ENCODE measurements at regions not wholly inside any gene's neighbourhood (a gene's known extent, or its start where the extent isn't known, plus 50 kb on each side); places are given as distances from the start of the nearest gene placed in this dataset.
A peak's percentile ranks its signal among the peaks of the same experiment; 100 is the strongest.
"Not testable (repeated sequence)": the region's sequence is repeated elsewhere in the genome, so short reads cannot be mapped to it uniquely, and the experiment has no call there.

DNA sequence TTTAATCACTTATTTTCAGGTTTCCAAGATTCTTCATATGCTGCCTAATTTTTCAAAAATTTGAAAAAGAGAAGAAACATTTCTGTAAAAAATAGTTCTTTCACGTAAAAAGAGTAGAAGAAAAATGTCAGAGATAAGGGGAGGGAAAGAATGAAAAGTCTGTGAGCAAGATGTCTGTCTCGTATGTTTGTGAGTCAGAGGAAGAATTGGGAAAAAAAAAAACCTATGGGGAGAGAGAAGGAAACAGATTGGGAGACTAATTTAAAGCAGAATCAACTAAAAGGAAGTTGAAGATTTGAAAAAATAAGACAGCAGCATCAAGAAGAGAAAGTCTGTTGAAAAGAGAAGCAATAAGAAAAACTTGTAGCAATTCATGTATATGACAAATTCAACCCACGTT is 456.3 kb downstream of the HINT1 start:
- no peak for DNase-seq

DNA sequence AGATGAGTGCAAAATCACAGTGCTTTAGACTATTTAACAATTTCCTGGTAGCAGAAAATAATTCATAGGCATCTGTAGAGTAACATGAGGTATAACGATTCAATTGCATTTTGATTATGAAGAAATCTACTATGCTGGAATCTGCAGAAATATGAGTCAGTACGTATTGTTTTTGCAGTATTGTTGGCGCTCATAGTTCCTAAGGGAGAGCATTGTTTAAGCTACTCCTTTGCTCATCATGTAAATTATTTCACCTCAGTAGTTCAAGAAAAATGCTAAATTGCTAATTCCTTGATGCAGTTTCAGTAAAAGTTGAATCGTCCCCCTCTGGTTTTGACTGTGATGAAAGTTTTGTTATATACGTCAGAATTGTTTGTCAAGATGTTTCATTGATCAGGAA is 458.4 kb downstream of the HINT1 start:
- no peak for DNase-seq

DNA sequence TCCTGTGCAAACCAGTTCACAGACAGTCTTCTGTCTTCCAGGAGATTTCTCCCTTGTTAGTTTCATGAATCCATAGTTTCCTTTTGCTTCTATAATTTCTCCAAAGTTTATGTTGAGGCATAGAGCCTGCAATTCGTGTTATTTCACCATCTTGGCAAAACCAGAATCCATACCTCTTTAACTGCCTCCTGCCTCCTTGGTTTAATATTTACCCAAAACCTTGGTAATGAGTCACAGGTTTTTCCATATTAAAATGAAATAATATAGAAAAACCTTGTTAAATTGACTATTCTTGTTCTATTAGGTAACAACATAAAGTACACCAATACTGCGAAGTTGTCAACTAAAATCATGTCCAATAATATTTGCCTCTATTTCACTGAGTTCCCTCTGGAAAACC is 459.7 kb downstream of the HINT1 start:
- DNase-seq, result no peak

DNA sequence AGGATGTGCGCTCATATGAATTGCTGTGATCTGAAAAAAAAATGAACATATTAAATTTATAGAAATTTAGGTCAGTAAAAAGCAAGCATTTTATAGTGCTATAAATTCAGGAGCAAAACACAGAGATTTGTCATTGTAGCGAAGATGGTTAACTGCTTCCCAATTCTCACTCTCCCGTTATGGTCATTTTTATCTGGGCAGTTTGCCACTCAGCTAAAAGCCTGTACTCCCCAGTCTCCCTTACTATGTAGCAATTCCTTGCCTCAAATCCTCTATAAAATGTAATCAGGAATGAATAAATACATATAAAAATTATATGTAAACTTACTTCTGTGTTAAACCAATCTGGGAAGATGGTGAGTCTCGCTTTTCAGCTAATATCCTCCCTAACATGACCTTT is 471.5 kb downstream of the HINT1 start:
- DNase-seq, result no peak

DNA sequence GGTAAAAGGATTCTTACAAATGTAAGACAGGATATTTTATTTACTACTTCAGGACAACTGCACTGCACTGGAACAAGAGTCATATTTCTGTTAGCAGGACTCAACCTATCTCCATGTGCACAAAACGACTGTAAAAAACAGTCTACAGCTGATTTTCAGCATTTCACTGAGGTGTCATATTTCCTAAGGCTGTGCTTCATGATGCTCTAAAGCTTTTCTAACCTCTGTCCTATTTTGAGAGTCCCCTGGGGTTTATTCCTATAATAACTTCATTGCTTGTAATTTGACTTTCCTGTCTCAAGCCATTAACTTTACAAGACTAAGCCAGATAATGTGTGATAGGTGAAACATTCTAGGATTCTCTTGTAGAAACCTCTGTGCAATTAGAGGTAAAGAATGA is 472.3 kb downstream of the HINT1 start:
- peak; percentile 73 for DNase-seq

DNA sequence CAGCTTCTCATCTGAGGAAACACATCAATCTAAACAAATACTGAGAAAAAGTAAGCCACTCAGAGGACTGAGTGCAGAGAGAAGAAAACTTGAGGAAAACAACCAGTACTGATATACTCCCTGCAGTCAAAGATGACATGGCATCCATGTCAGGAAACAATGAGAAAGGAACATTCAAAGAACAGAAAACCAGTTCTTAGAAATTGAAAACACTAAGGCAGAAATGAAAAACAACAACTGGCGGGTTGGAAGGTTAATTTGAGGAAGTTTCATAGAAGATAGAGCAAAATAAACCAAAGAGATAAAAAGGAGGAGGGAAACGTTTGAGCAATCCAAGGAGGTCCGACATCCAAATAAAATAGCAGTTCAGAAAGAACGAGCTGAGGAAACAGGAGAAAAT is 475.2 kb downstream of the HINT1 start:
- DNase-seq, result no peak

DNA sequence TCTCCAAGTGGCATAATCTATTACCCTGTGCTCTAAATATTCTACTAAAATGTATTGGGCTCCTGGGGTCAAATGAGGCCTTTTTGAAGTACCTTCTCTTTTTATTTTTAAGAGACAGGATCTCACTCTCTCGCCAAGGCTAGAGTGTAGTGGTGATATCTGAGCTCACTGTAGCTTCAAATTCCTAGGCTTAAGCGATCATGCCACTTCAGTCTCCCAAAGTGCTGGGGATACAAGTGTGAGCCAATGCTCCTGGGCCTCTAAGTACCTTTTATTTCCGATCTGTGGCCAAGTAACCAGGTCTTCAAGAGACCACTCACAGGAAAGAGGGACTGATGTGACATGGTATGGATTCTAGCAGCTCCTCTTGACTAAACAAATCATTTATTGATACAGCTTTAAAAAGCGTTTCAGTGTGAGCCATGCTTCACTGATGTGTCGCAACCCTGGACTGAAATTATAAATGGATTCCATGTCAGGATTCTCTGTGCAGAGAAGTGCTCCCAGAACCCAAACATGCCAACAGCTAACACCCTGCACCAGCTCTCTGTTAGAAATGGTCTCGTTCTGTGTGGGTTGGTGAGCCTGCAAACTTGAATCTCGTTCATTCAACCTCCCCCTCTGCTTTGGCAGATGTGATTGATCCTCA is 477.8 kb downstream of the HINT1 start:
- no peak for DNase-seq

DNA sequence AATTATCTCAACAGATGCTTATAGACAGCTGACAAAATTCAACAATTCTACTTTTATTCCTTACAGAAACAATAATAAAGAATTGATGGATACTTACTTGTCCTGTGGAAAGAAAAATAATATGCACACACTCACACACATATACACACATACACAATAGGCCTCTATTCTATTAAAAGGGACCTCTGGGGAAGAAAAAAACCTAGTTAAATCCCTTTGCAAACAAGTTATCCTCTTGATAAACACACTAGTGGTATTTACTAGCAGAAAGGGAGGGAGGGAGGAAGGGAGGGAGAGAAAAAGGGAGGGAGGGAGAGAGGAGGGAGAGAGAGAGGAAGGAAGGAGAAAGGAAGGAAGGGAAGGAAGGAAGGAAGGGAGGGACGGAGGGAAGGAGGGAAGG is 486.4 kb downstream of the HINT1 start:
- DNase-seq, result no peak

DNA sequence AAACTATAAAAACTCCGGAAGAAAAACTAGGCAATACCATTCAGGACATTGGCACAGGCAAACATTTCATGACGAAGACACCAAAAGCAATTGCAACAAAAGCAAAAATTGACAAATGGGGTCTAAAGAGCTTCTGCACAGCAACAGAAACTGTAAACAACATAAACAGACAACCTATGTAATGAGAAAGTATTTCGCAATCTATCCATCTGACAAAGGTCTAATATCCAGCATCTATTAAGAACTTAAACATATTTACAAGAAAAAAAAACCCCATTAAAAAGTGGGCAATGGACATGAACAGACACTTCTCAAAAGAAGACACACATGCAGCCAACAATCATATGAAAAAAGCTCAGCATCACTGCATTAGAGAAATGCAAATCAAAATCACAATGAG is 498.6 kb downstream of the HINT1 start:
- no peak for DNase-seq

DNA sequence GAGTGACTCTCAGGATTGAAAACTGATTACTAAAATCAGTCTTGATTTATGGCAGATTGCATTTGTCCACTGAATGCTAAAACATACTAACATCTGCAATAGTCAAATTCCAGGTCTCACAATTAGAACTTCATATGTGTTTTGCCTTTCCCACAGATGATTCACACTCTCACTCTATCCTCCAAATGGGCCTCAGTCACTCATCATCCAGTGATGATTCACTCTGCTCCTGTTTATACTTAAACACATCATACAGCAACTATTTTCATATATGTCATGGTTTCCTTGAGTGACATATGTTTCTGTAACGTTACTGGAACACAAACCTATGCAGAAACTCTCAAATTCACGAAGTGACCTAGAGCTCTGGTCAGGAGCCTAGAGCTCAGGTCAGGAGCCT is 512.9 kb downstream of the HINT1 start:
- DNase-seq, result no peak

DNA sequence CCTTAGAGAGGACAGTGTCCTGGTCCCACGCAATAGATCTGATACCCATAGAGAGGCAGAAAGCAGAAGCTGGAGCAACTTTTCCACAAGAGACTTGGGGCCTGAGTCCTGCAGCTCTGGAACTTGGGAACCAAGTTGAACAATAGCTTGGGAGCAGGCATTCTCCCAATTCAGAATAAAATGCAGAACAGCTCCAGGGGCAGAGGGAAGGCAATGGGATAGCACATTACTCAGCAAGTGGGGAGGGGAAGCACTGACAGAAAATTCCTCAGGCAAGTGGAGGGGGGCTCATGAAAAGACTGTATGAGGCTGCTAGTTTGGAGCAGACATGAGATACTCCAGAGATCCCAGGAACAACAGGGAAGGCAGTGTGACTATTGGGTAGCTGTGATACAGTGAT is 513.6 kb downstream of the HINT1 start:
- DNase-seq, result no peak

DNA sequence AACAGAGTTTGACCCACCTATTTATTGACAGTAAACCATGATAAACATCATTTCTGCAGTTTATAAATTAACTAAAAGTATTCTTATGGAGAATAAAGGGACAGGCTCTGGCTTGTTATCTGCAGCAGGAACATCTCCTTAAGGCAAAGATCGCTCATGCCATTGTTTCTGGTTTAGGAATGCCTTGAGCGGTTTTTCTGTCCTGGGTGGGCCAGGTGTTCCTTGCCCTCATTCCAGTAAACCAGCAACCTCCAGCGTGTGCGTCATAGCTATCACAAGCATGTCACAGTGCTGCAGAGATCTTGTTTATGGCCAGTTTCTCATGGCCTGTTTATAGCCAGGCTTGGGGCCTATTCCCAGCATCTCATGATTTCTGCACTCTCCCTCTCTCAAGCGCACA is 521.7 kb downstream of the HINT1 start:
- no peak for DNase-seq

DNA sequence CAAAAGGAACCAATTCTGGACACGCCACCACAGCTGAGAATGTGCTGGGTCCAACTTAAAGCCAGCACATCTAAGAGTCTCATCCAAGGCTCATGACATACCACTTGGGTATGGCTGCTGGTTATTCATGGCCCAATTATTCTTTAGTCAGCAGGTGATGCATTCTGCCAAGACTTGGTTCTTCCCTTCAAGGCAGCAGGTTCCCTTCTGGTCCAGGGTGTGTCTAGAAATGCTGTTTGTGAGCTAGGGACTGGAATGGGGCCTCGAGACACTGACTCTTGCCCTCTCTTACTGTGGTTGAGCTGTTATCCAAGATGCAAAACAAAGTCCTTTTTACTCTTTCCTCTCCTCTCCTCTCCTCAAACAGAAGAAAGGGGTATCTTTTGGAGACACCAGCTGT is 522.6 kb downstream of the HINT1 start:
- DNase-seq, result no peak

DNA sequence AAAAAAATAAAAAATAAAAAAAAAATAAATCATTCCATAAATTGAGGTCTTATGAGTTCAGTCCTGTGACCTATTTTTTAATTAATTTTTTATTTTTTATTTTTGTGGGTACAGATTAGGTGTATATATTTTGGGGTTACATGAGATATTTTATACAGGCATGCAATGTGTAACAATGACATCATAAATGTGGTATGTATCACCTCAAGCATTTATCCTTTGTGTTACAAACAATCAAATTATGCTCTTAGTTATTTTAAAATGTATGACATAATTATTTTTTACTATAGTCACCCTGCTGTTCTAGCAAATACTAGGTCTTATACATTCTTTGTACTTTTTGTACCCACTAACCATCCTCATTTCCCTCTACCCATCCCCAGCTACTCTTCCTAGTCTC is 537.9 kb downstream of the HINT1 start:
- no peak for DNase-seq

DNA sequence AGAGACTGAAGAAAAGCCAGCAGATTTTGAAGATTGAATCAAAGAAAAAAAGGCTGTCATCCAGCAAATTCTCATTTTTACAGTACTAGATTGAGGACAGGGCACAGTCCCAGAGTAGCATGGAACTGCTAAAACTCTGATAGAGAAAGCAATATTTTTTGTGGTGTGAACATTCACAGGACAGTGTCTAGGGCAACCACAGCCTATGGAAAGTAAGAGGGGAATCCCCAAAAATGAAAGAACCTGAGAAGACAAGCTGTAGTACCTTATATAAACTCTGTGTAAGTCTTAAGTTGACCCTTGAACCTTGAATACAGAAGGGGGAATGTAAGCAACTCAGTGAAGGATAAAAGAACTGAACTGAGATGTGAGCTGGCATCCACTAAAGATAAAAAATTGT is 540.3 kb downstream of the HINT1 start:
- DNase-seq, result no peak

DNA sequence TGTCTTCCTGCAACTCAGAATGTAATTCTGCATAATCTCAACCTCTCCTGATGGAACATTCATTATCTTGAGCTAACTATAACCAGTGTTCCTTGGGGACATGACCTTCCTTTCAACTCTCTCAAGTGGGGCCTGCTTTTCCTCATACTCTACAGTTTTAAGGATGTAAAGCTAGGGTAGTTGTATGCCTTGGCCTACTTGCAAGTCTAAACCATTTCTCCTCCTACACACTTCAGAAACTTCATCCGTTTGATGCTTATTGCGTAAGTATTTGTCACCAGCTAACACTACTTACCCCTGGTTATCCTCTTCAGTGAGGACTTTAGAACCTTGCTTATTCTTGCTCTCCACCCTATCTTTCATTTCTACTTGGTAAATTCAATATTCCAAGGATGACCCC is 548.9 kb downstream of the HINT1 start:
- no peak for DNase-seq

DNA sequence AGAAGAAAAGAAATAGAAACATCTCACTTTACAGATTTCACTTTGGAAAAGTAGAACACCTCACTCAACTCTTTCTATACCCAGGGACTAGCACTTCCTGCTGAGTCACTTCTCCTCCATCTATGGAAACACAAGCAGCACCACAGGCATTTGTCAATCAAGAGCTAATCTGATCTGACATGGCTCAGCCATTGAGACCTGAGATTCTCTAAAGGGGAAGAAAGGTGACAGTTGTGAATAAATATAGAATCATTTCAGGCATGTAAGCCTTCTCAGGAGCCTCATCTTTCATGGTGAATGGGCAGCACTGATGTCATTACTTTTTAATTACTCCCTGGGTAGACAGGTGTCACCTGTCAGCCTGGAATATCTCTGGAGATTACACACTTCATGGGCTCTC is 559.8 kb downstream of the HINT1 start:
- DNase-seq, result no peak

DNA sequence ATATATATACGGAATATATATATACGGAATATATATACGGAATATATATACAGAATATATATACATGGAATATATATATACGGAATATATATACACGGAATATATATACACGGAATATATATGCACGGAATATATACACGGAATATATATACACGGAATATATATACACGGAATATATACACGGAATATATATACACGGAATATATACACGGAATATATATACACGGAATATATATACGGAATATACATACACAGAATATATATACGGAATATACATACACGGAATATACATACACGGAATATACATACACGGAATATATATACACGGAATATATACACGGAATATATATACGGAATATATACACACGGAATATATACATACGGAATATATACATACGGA is 568.4 kb downstream of the HINT1 start:
- not testable (repeated sequence) for DNase-seq

DNA sequence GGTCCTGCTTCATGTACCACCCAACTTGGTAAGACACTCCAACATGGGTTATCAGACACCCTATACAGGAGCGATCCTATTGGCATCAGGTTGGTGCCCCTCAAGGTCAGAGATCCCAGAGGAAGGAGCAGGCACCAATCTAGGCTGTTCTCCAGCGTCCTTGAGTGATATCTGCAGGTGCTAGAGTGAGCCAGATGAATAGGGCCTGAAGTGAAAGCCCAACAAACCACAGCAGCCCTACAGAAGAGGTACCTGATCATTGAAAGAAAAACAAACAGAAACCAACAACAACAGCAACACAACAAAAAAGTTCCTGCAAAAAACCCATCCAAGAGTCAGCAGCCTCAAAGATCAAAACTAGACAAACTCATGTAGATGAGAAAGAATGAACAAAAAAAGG is 584.8 kb downstream of the HINT1 start:
- no peak for DNase-seq

DNA sequence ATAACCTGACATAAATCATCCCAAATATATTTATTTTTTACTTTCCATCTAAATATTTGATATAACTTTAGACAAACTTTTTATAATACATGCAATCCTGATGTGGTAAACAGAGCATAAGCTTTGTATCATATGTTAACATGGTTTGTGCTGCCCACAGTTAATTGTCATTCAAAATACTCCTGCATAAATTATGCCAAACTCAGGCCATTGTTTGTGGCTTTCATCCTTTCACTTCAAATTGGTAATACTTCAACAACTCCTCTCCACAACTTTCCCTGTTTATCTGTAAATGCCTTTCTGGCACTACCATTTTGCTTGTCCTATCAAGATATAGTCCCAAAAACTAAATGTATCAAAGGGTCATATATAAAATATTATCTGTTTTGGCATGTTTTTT is 586.7 kb downstream of the HINT1 start:
- DNase-seq, result no peak

DNA sequence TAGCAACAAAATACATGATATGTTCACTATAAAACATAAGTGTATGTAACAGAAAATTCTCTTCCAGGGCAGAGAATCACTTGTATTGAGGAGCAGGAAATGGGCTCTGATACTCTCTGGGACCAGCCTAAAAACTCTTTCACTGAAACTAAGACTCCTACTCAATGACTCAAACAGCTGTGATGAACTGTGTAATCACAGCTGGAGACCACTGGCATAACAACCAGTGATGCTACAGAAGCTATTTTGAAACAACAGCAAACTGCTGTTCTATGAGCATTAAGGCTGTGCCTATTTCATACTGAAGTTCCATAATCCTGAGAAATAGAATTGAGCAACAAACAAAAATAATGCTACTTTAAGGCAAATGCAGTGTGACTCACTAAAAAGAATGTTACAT is 594.0 kb downstream of the HINT1 start:
- DNase-seq, result no peak

DNA sequence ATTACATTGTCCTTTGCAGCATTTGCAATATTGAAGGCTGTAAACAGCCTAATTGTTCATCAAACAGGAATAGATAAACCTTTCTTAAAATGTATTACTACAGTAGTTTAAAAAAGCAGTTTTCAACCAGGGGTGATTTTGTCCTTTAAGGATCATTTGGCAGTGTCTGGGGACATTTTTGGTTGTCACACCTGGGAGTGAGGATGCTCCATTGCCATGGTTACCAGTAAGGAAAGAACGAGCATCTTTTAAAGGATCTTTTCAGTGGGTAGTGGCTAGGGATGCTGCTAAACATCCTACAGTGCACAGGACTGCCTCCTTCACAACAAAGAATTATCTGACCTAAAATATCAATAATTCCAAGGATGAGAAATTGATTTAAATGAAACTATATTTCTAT is 596.3 kb downstream of the HINT1 start:
- DNase-seq, result no peak

DNA sequence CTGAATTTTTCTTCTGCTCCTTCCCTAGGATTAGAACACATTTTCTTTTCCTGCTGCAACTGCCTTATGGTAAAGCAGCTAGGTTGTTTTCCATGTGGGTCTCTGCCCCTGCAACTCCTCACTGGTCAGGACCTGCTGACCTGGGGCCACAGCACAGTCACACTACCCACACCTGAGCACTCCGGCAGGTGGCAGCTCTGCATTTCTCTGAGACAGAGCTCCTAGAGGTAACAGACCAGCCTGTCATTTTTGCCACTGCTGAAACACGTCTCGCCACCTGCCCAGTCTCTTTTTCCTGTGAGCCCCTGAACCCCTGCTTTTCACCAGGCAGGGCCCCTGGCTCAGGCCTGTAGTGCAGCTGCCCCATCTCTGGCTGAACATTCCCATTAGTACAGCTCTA is 609.6 kb downstream of the HINT1 start:
- DNase-seq, result no peak

DNA sequence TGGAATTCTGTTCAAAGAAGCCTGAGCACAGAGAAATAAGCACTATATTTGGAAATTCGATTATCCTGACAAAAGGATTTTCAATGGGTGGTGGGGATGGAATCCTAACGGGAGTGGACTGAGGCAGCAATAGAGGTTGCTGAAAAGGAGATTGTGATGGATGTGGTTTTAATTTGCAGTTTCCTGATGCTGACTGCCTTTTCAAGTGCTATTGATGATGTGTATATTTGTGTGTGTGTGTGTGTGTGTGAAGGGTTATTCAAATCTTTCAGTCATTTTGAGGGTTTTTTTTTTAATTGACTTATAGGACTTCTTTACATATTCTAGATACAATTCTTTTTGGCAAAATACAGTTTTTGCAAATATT is 614.5 kb downstream of the HINT1 start:
- DNase-seq, result no peak

DNA sequence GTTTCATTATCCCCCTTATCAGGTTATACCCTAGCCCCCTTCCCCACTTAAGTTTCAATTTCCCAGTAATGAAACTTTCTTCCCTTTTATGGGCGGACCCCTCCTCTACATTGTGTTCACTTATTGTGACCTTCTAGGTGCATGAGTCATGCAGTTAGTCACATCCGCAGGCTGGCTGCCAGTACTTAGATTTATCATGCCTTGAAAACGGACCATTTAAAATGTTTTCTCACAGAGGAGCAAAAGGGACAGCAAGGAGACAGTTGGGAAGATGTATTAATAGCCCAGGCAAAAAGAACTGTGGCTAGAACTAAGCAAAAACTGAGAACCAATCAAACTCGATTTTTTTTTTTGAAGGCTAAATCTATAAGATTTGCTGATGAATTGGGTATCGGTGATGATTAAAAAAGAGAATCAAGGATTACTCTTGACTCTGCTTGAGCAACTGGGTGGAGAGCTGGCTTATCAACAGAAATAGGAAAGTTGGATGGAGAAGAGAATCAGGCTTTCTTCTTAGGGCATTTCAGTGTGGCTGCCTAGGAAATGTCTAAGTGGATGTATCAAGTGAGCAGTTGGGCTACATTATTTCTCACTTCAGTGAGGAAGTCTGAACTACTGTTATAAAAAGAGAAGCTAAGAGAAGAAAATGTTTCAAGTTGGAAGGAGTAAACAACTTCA is 615.0 kb downstream of the HINT1 start:
- DNase-seq, result no peak

All from NCI-H526 treated with DMSO at 0.1 percent for 48 hours (cell line).